ENCODE measurements at regions not wholly inside any gene's neighbourhood (a gene's known extent, or its start where the extent isn't known, plus 50 kb on each side); places are given as distances from the start of the nearest gene placed in this dataset.

- no peaks in the 10 kb centered on the region for H3K27me3 ChIP-seq (ENCODE audit: control insufficient read depth, insufficient read depth, low read length, poor library complexity, severe bottlenecking)
- Mint-ChIP-seq H3K4me1 (peaks cover 5% of the 10 kb centered on the region), H3K36me3 (ENCODE audit: low read depth) (no peaks in the 10 kb centered on the region), H3K9me3 (no peaks in the 10 kb centered on the region), H3K27me3 (ENCODE audit: insufficient read depth) (no peaks in the 10 kb centered on the region), H3K4me3 (no peak overlapping the region), H3K27ac (no peak overlapping the region)
- no peak for DNase-seq
- H3K9me3 ChIP-seq (ENCODE audit: control insufficient read depth, low read length), result no peaks in the 10 kb centered on the region
- TF ChIP-seq, protein P1, sequence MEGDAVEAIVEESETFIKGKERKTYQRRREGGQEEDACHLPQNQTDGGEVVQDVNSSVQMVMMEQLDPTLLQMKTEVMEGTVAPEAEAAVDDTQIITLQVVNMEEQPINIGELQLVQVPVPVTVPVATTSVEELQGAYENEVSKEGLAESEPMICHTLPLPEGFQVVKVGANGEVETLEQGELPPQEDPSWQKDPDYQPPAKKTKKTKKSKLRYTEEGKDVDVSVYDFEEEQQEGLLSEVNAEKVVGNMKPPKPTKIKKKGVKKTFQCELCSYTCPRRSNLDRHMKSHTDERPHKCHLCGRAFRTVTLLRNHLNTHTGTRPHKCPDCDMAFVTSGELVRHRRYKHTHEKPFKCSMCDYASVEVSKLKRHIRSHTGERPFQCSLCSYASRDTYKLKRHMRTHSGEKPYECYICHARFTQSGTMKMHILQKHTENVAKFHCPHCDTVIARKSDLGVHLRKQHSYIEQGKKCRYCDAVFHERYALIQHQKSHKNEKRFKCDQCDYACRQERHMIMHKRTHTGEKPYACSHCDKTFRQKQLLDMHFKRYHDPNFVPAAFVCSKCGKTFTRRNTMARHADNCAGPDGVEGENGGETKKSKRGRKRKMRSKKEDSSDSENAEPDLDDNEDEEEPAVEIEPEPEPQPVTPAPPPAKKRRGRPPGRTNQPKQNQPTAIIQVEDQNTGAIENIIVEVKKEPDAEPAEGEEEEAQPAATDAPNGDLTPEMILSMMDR (conservative IDR thresholded peaks at IDR 0.05), result no peak
- no peak overlapping the region for H3K27ac ChIP-seq (ENCODE audit: low read depth, low read length)
- no peaks in the 10 kb centered on the region for H3K36me3 ChIP-seq (ENCODE audit: control insufficient read depth, insufficient read depth, low read length)
- no peak overlapping the region for H3K4me3 ChIP-seq (ENCODE audit: low read length)
- WGBS, 2 experiments (ENCODE audit: insufficient coverage in 1 of 2, insufficient read length in 1 of 2), result 93% methylated on average over 1 of the region's 1 CpG; no CpG with 5 or more reads in 1 of the 2 experiments
- no peaks in the 10 kb centered on the region for H3K4me1 ChIP-seq (ENCODE audit: control insufficient read depth, insufficient read depth, low read length)
- no peak overlapping the region for H3K9ac ChIP-seq (ENCODE audit: extremely low read depth, low read length, poor library complexity, severe bottlenecking)
Measured at GRCh38 chr5:126104951-126105350, 318.3 kb upstream of the GRAMD2B start.

DNA sequence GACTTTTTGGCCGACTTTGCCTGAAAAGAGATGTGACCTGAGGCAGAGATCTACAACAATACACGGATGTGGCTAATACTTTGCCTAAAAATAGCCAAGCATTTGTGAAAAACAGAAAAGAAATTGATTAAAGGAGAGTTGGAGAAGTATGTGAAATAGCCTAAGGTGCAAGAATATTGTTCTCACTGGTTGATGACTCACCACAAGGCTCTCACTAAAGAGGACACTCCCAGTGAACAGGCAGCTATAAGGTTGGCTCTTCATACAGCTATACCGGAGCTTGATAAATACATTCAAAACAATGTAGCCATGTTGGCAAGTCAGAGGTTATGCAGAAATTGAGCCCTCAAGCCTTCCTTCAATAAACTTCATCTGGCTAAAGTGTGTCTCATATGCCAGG lies 317.2 kb upstream of the GRAMD2B start:
- no peaks in the 10 kb centered on the region for H3K27me3 Mint-ChIP-seq (ENCODE audit: insufficient read depth)
- H3K4me1 Mint-ChIP-seq, result peaks cover 10% of the 10 kb centered on the region
- WGBS, 2 experiments (ENCODE audit: insufficient coverage in 1 of 2, insufficient read length in 1 of 2), result 89% methylated on average over 3 of the region's 3 CpGs

DNA sequence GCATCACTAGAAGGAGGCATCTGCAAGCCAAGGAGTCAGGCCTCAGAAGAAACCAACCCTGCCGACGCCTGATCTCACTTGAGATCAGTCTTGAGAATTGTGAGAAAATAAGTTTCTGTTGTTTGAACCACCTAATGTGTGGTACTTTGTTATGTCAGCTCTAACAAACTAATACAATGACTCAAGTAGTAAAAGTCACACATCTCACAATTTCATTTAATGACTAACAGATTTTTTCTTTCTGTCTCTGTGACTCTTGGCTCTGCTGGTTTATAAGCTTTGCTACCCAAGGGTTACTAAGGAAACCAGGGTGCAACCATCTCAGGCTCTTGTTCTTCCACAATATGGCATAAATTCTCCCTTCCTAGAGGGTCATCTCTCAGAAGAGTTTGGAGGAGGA lies 315.8 kb upstream of the GRAMD2B start:
- H3K4me1 Mint-ChIP-seq, result peaks cover 10% of the 10 kb centered on the region
- WGBS, 2 experiments (ENCODE audit: insufficient coverage in 1 of 2, insufficient read length in 1 of 2), result 94 to 100% methylated on average over 1 to 2 of the region's 2 CpGs
- no peak overlapping the region for H3K4me3 ChIP-seq (ENCODE audit: low read length)
- peaks cover 2% of the 10 kb centered on the region for H3K4me1 ChIP-seq (ENCODE audit: control insufficient read depth, insufficient read depth, low read length)
- no peaks in the 10 kb centered on the region for H3K27me3 Mint-ChIP-seq (ENCODE audit: insufficient read depth)
- no peaks in the 10 kb centered on the region for H3K27me3 ChIP-seq (ENCODE audit: control insufficient read depth, insufficient read depth, low read length, poor library complexity, severe bottlenecking)
- H3K9ac ChIP-seq (ENCODE audit: extremely low read depth, low read length, poor library complexity, severe bottlenecking), result no peak overlapping the region
- H3K9me3 Mint-ChIP-seq, result peaks cover 7% of the 10 kb centered on the region
- TF ChIP-seq, protein P1 (conservative IDR thresholded peaks at IDR 0.05), result no peak
- no peak overlapping the region for H3K27ac Mint-ChIP-seq
- no peak overlapping the region for H3K27ac ChIP-seq (ENCODE audit: low read depth, low read length)
- no peak overlapping the region for H3K4me3 Mint-ChIP-seq
- peaks cover 4% of the 10 kb centered on the region for H3K36me3 Mint-ChIP-seq (ENCODE audit: low read depth)
- DNase-seq, result no peak
- H3K9me3 ChIP-seq (ENCODE audit: control insufficient read depth, low read length), result peaks cover 7% of the 10 kb centered on the region
- H3K36me3 ChIP-seq (ENCODE audit: control insufficient read depth, insufficient read depth, low read length), result no peaks in the 10 kb centered on the region

More for the DNA sequence above, 317.2 kb upstream of the GRAMD2B start:
- H3K9ac ChIP-seq (ENCODE audit: extremely low read depth, low read length, poor library complexity, severe bottlenecking), result no peak overlapping the region
- peaks cover 2% of the 10 kb centered on the region for H3K4me1 ChIP-seq (ENCODE audit: control insufficient read depth, insufficient read depth, low read length)
- H3K27ac ChIP-seq (ENCODE audit: low read depth, low read length), result no peak overlapping the region
- Mint-ChIP-seq H3K4me3 (no peak overlapping the region), H3K36me3 (ENCODE audit: low read depth) (no peaks in the 10 kb centered on the region), H3K27ac (no peak overlapping the region), H3K9me3 (no peaks in the 10 kb centered on the region)
- no peak overlapping the region for H3K4me3 ChIP-seq (ENCODE audit: low read length)
- no peaks in the 10 kb centered on the region for H3K9me3 ChIP-seq (ENCODE audit: control insufficient read depth, low read length)
- TF ChIP-seq, protein P1 (conservative IDR thresholded peaks at IDR 0.05), result no peak
- no peaks in the 10 kb centered on the region for H3K27me3 ChIP-seq (ENCODE audit: control insufficient read depth, insufficient read depth, low read length, poor library complexity, severe bottlenecking)
- no peak for DNase-seq
- no peaks in the 10 kb centered on the region for H3K36me3 ChIP-seq (ENCODE audit: control insufficient read depth, insufficient read depth, low read length)
